ENCODE measurements at regions not wholly inside any gene's neighbourhood (a gene's known extent, or its start where the extent isn't known, plus 50 kb on each side); places are given as distances from the start of the nearest gene placed in this dataset.

- Histone ChIP-seq H4K20me1 (ENCODE audit: insufficient read depth, low read length) (no peaks in the 10 kb centered on the region), H3K79me2 (ENCODE audit: insufficient read depth, low read length) (no peaks in the 10 kb centered on the region), H2AFZ (ENCODE audit: insufficient read depth, low read depth, low read length, poor library complexity, severe bottlenecking) (no peak overlapping the region), H3K27me3 (ENCODE audit: control insufficient read depth in 2 of 2, insufficient read depth in 2 of 2, low read length in 2 of 2) (peaks cover 35 to 42% of the 10 kb centered on the region in 2 donors), H3K4me2 (replicated peaks; ENCODE audit: extremely low read depth, low read length, poor library complexity, severe bottlenecking) (no peak overlapping the region), H3K36me3 (replicated peaks in 1 of 2; ENCODE audit: control insufficient read depth in 1 of 2, insufficient read depth in 2 of 2, low read length in 2 of 2) (no peaks in the 10 kb centered on the region), H3K27ac (ENCODE audit: low read depth in 1 of 2, low read length in 2 of 2) (no peak overlapping the region), H3K4me1 (ENCODE audit: control insufficient read depth in 1 of 2, insufficient read depth in 2 of 2, low read length in 2 of 2) (no peaks in the 10 kb centered on the region), H3K9me3 (replicated peaks in 1 of 2; ENCODE audit: control insufficient read depth in 1 of 2, insufficient read depth in 1 of 2, low read length in 2 of 2) (peaks cover 0 to 15% of the 10 kb centered on the region in 2 donors), H3K9ac (ENCODE audit: insufficient read depth, low read length, poor library complexity, severe bottlenecking) (no peak overlapping the region), H3K4me3 (replicated peaks in 1 of 3; ENCODE audit: low read depth in 2 of 3, low read length in 3 of 3) (no peak overlapping the region)
- DNase-seq, result no peak
- Mint-ChIP-seq H3K9me3 (peaks cover 0 to 6% (median 0%) of the 10 kb centered on the region in 7 donors), H3K27me3 (ENCODE audit: low read depth in 3 of 3) (peaks cover 44 to 67% (median 58%) of the 10 kb centered on the region in 3 donors), H3K4me3 (peak overlapping the region in 1 of 2 donors; percentile 73), H3K36me3 (peaks cover 0 to 4% of the 10 kb centered on the region in 2 donors), H3K4me1 (peaks cover 3% of the 10 kb centered on the region), H3K27ac (no peak overlapping the region)
- TF ChIP-seq CTCF (IDR thresholded peaks at IDR 0.05), result no peak
- intact Hi-C loops (cut with micrococcal nuclease), result no loop called here
- WGBS (ENCODE audit: insufficient coverage), result 2% methylated on average over 69 of the region's 74 CpGs
Observed at GRCh38 chrX:2583194-2584162, 82.7 kb upstream of the DHRSX start.

GRCh38 chrX:2582667-2583066 is 81.9 kb upstream of the DHRSX start:
- Mint-ChIP-seq H3K4me1 (peaks cover 3% of the 10 kb centered on the region), H3K9me3 (peaks cover 0 to 6% (median 0%) of the 10 kb centered on the region in 7 donors), H3K27ac (no peak overlapping the region), H3K4me3 (peak overlapping the region in 1 of 2 donors; percentile 69), H3K27me3 (ENCODE audit: low read depth in 3 of 3) (peaks cover 44 to 67% (median 59%) of the 10 kb centered on the region in 3 donors), H3K36me3 (peaks cover 0 to 4% of the 10 kb centered on the region in 2 donors)
- H3K4me2 ChIP-seq (replicated peaks; ENCODE audit: extremely low read depth, low read length, poor library complexity, severe bottlenecking), result no peak overlapping the region
- no peaks in the 10 kb centered on the region for H3K79me2 ChIP-seq (ENCODE audit: insufficient read depth, low read length)
- H3K4me3 ChIP-seq (replicated peaks in 1 of 3; ENCODE audit: low read depth in 2 of 3, low read length in 3 of 3), result no peak overlapping the region
- no peak overlapping the region for H2AFZ ChIP-seq (ENCODE audit: insufficient read depth, low read depth, low read length, poor library complexity, severe bottlenecking)
- peaks cover 0 to 15% of the 10 kb centered on the region in 2 donors for H3K9me3 ChIP-seq (replicated peaks in 1 of 2; ENCODE audit: control insufficient read depth in 1 of 2, insufficient read depth in 1 of 2, low read length in 2 of 2)
- 20% methylated on average over 6 of the region's 8 CpGs for WGBS (ENCODE audit: insufficient coverage)
- H3K4me1 ChIP-seq (ENCODE audit: control insufficient read depth in 1 of 2, insufficient read depth in 2 of 2, low read length in 2 of 2), result no peaks in the 10 kb centered on the region
- H4K20me1 ChIP-seq (ENCODE audit: insufficient read depth, low read length), result no peaks in the 10 kb centered on the region
- no peak for DNase-seq
- no peak overlapping the region for H3K27ac ChIP-seq (ENCODE audit: low read depth in 1 of 2, low read length in 2 of 2)
- peaks cover 35 to 42% of the 10 kb centered on the region in 2 donors for H3K27me3 ChIP-seq (ENCODE audit: control insufficient read depth in 2 of 2, insufficient read depth in 2 of 2, low read length in 2 of 2)
- H3K9ac ChIP-seq (ENCODE audit: insufficient read depth, low read length, poor library complexity, severe bottlenecking), result no peak overlapping the region
- TF ChIP-seq CTCF (IDR thresholded peaks at IDR 0.05), result no peak
- intact Hi-C loops (cut with micrococcal nuclease), result no loop called here
- H3K36me3 ChIP-seq (replicated peaks in 1 of 2; ENCODE audit: control insufficient read depth in 1 of 2, insufficient read depth in 2 of 2, low read length in 2 of 2), result no peaks in the 10 kb centered on the region

Measured in CD14-positive monocyte (primary cell).